A673 (cell line): ENCODE measurements at regions not wholly inside any gene's neighbourhood (a gene's known extent, or its start where the extent isn't known, plus 50 kb on each side); places are given as distances from the start of the nearest gene placed in this dataset.

ENCODE experiments used
- BruUV-seq: library from RNA; stranded (reverse); fragments of 400-500 nt; replicated peaks from 2 replicates; lab custom pipeline; 2021; lab: Mats Ljungman, UMichigan
- CTCF ChIA-PET: fragments of 300-600 bp; sonication (Branson Sonifier 250); formaldehyde crosslinking; loops from one replicate; lab custom pipeline; 2022; ENCODE audit warnings: antibody characterized with exemption; lab: Charles Lee
- POLR2A ChIA-PET: fragments of 300-600 bp; sonication (Branson Sonifier 250); formaldehyde crosslinking; loops from one replicate; lab custom pipeline; 2022; ENCODE audit warnings: antibody characterized with exemption; ENCODE audit not compliant: low non-redundant PET; lab: Charles Lee
- DNase-seq: peaks from one replicate; pipeline ENCODE4 v3.0.0-alpha.2; 2015; ENCODE audit warnings: low spot score
- H3K27ac ChIP-seq: fragments of 200-600 bp; sonication (generic); 2 replicates; pipeline ENCODE4 v1.5.1; 2016; ENCODE audit warnings: mixed run types, low read depth, mild to moderate bottlenecking, mixed read lengths, antibody characterized with exemption, low read length; ENCODE audit not compliant: poor library complexity, severe bottlenecking
- H3K27me3 ChIP-seq: fragments of 200-600 bp; sonication (generic); replicated peaks from 2 replicates; pipeline ENCODE4 v1.6.1; 2017; ENCODE audit warnings: mixed run types, low read depth, mild to moderate bottlenecking, mixed read lengths, antibody characterized with exemption, low read length; ENCODE audit not compliant: insufficient read depth, poor library complexity
- H3K36me3 ChIP-seq: fragments of 200-600 bp; sonication (generic); 2 replicates; pipeline ENCODE4 v1.6.1; 2016; ENCODE audit warnings: mixed run types, mild to moderate bottlenecking, mixed read lengths, antibody characterized with exemption, low read length; ENCODE audit not compliant: insufficient read depth, poor library complexity, severe bottlenecking
- H3K4me1 ChIP-seq: fragments of 200-600 bp; sonication (generic); 2 replicates; pipeline ENCODE4 v1.6.1; 2017; ENCODE audit warnings: mixed run types, mild to moderate bottlenecking, mixed read lengths, antibody characterized with exemption, low read length; ENCODE audit not compliant: insufficient read depth, poor library complexity, severe bottlenecking
- H3K4me3 ChIP-seq: fragments of 200-600 bp; sonication (generic); 2 replicates; pipeline ENCODE4 v1.5.1; 2016; ENCODE audit warnings: low read depth, mixed run types, mild to moderate bottlenecking, mixed read lengths, low read length; ENCODE audit not compliant: poor library complexity, severe bottlenecking
- H3K9me3 ChIP-seq: fragments of 200-600 bp; sonication (generic); 2 replicates; pipeline ENCODE4 v1.6.1; 2016; ENCODE audit warnings: mixed run types, low read depth, mild to moderate bottlenecking, mixed read lengths, antibody characterized with exemption, low read length; ENCODE audit not compliant: poor library complexity, severe bottlenecking
- CTCF ChIP-seq: fragments of 300-800, 200-600 bp; sonication (generic); conservative IDR thresholded peaks from 2 replicates; pipeline ENCODE4 v1.5.1; 2017; ENCODE audit warnings: low read depth, mild to moderate bottlenecking, antibody characterized with exemption, low read length, moderate library complexity, mixed read lengths
- EZH2 ChIP-seq: fragments of 200-600 bp; sonication (generic); IDR thresholded peaks from 2 replicates; pipeline ENCODE4 v1.6.1; 2017; ENCODE audit warnings: borderline replicate concordance, low read depth, mild to moderate bottlenecking, mixed read lengths, antibody characterized with exemption, low read length; ENCODE audit not compliant: poor library complexity, severe bottlenecking
- intact Hi-C: fragments of 100-400 bp; cut with micrococcal nuclease; formaldehyde crosslinking; loops from one replicate; pipeline ENCODE4 v1.10.0; 2022; ENCODE audit not compliant: unreplicated experiment

DNA sequence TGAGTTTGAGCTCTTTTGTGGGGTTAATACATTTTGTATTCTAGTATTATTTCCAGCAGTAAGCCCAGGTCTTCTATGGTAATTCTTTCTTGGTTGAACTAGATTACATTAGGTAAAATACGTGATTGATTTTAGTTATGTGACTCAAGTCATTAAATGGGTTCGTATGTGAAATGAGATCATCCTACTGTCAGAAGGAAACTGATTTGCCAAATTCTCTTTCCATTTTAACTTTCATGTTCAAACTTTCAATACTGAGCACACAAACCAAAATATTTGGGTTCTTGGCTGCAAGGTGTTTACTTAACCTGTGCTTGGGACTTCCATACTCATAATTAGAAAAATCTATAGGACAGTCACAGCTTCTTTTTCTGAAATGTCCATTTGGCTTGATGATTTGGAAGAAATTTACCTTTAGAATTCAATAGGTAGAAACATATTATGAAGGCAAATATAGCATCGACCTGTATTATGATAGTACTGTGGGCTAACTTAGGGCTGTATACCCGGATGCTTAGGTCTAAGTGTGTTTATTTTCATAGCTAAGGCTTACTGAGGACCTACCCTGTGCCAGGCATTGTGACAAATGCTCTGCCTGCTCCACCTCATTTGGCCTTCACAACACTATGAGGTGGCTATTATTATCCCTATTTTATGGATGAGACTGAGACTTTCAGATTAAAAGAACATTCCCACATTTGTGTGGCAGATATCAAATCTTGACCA lies 631.8 kb upstream of the GRM7 start:
- no TSS peak for BruUV-seq

DNA sequence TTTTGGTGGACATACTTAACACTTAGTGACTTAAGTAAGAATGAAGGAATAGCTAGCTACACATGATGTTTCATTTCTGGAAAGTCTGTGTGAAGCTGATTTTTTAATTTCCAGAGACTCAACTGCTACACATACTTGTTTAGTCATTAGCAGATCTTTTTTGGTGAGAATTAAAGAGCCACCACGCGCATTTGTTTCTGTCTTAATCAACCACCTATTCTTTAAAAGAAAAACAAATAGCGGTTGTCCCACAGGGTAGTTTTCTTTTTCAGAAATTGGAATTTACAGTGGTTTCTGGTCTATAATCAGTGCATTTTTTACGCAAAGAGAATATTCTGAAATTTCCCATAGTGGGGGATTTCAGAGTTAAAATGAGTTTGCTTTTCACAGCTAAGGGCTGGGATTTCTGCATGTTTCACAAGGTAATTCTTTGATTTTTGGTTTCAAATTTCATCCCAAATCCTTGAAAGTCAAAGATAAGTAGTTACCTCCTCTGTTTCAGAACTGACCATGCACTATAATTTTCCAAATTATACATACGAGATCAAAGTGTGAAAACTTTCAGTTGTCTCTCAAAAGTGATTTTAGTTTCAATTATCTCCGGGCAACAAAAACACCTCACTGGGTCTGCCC lies 631.0 kb upstream of the GRM7 start:
- Histone ChIP-seq H3K9me3 (no peaks in the 10 kb centered on the region), H3K27ac (no peak overlapping the region), H3K27me3 (no peaks in the 10 kb centered on the region), H3K4me3 (no peak overlapping the region), H3K36me3 (no peaks in the 10 kb centered on the region), H3K4me1 (no peaks in the 10 kb centered on the region)
- TF ChIP-seq CTCF = no peak
- no peak for TF ChIP-seq EZH2
- no TSS peak for BruUV-seq
- DNase-seq = no peak
- ChIA-PET CTCF (no interaction called here), POLR2A (no interaction called here)
- intact Hi-C loops = no loop called here

More for the DNA sequence above, 631.8 kb upstream of the GRM7 start:
- intact Hi-C loops = no loop called here
- DNase-seq = no peak
- H3K27ac ChIP-seq = no peak overlapping the region
- H3K27me3 ChIP-seq = no peaks in the 10 kb centered on the region
- CTCF ChIA-PET = no interaction called here
- no peaks in the 10 kb centered on the region for H3K36me3 ChIP-seq
- POLR2A ChIA-PET = no interaction called here
- H3K9me3 ChIP-seq = no peaks in the 10 kb centered on the region
- no peak for TF ChIP-seq CTCF
- no peak overlapping the region for H3K4me3 ChIP-seq
- H3K4me1 ChIP-seq = no peaks in the 10 kb centered on the region

DNA sequence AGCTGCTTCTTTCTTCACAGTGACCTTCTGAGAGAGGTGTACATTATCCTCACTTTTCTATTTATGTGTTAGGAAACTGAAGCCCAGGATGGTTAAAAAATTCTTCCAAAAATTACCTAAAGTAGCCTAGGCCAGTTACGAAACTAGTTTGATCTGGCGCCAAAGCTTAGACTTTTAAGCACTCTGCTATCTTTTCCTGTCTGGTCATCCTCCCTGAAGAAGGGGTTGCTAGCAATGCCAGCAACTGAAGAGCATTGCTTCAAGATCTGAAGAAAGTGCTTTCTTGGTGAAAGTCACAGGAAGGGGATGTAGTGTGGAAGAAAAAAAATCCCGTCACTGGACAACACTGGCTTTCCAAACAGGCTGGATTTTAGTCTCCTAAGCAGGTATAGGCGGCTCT lies 618.8 kb upstream of the GRM7 start:
- no peak for DNase-seq
- CTCF ChIA-PET = no interaction called here
- Histone ChIP-seq H3K27me3 (peaks cover 30% of the 10 kb centered on the region), H3K4me3 (no peak overlapping the region), H3K9me3 (no peaks in the 10 kb centered on the region), H3K36me3 (no peaks in the 10 kb centered on the region), H3K4me1 (no peaks in the 10 kb centered on the region), H3K27ac (no peak overlapping the region)
- POLR2A ChIA-PET = no interaction called here
- intact Hi-C loops = no loop called here
- no peak for TF ChIP-seq CTCF
- no peak for TF ChIP-seq EZH2
- BruUV-seq = no TSS peak
